HS-5 (cell line): ENCODE measurements at regions not wholly inside any gene's neighbourhood (a gene's known extent, or its start where the extent isn't known, plus 50 kb on each side); places are given as distances from the start of the nearest gene placed in this dataset.
A peak's percentile ranks its signal among the peaks of the same experiment; 100 is the strongest.

Source experiments
- DNase-seq: peaks from one replicate; pipeline ENCODE4 v3.0.0-alpha.2; 2012; ENCODE audit warnings: low read depth

DNA sequence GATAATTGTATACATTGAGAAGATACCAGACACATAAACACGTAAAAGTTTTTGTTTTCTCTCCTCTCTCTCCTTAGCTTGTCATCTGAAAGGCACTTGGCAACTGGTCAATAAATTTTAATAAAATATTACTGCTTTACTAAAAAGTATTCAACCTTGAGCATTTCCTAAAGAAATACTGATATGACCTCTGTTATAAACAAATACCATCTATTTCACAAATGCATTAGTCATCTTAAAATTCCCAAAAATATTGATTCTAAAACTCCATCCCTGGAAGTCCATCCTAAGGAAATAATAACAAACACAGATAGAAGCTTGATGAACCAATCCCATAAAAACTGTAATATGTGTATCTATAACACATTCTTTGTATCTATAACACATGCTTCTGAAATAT lies 483.2 kb downstream of the TLR4 start:
- DNase-seq = no peak

DNA sequence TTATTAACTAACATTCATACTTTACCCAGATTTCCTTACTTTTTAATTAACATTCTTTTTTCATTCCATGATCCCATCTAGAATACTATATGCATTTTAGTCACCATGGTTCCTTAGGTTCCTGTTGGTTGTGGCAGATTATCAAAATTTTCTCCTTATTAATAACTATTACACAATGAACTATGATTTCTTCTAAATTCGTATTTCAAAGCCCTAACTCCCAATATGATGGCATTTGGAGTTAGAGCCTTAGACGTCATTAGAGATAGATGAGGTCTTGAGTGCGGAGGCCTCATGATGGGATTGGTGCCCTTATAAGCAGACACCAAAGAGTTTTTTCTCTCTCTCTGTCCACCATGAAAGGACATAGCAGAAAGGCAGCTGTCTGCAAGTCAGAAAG lies 485.4 kb downstream of the TLR4 start:
- DNase-seq = no peak

DNA sequence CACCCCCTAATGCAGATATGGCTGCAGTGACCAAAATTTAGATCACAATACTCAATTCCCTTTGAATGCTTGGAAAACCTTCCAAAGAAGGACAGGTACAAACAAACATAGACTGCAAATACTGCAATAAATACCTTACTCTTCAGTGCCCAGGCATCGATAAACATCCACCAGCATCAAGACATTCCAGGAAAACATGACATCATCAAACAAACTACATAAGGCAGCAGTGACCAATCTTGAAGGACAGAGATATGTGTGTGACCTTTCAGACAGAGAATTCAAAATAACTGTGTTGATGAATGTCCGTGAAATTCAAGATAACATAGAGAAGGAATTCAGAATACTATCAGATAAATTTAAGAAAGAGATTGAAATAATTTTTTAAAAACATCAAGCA lies 488.6 kb downstream of the TLR4 start:
- no peak for DNase-seq

DNA sequence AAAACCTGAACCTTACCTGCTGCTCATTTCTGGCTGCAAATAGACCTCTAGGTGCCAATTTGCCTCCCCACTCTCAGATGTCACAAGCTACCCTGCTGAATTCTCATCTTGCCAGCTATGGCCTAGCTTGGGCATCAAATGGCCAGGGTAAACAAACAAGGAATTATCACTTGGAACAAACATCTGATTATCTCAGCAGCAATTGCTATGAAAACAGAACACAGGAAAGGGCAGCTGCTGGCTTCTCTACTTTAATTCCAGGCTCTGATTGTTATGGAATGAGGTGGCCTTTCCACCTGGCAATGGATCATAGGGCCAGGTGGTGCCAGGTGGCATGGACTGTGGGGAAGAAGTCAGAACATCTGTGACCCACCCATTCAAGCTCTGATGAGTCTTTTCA lies 505.1 kb downstream of the TLR4 start:
- no peak for DNase-seq

DNA sequence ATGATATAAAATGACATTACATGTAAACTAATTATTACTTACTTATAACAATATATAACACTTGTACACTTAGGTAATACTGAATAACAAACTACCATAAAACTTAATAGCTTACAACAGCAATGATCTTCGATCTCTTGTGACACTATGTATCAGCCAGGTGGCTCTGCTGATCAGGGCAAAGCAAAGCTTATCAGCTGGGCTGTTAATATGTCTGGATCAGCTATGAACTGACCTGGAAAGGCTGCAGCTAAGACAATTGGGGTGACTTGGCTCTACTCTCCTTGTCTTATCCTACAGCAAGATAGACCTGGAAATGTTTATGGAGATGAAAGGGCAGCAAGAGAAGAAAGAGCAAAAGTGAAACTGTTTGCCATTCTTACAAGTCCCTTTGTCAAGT lies 511.3 kb downstream of the TLR4 start:
- no peak for DNase-seq

DNA sequence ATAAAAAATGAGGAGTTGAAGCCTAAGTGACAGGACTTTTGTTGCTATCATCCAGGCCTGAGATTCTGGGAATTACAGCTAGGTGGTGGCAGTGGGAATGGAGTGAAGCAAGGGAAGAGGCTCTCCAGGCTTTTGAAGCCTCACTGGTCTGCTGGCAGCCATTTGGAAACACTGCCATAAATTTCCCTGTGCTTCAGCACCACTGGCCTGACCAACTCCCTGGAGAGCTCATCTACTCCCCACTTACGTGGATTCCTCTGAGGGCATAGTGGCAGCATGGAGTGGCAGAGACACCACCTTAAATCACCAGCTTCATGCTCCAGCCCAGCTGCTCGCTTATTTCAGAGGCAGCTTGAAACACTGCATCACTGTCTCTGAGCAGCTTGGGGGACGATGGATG lies 518.2 kb downstream of the TLR4 start:
- DNase-seq = no peak

DNA sequence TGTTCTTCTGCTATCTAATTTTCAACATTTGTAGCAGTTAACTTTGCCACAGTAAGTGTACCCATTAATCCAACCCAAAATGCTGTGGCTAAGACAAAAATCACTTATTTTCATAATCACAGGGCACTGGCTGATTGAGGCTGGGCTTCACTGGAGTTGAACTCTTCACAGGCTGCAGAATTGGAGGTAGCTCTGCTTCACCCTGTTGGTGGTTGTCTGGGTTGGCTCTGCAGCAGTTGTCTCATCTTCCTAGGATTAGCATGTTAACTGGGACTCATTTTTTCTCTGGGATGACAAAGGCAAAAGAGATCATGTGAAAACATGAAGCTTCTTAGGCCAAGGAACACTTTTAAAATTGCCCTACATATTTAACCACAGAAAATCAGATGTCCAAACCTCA lies 518.9 kb downstream of the TLR4 start:
- DNase-seq = no peak

DNA sequence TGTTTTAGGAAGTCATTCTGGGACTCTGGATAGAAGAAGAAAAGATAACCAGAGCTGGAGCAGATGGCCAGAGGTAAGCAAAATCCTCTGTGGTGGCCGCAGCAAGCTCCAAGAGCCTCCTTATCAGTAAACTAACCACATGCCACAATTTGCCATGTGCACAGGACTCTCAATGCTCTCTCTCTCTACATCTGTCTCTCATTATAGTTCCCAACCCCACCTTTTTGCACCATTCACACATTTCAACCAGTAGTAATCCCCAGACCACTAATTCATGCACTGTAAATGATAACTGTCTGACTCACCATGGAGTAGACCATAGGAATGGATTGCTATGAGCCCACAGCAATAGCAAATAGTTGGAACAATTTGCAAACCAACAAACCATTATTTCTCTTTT lies 526.1 kb downstream of the TLR4 start:
- peak; percentile 20 for DNase-seq

DNA sequence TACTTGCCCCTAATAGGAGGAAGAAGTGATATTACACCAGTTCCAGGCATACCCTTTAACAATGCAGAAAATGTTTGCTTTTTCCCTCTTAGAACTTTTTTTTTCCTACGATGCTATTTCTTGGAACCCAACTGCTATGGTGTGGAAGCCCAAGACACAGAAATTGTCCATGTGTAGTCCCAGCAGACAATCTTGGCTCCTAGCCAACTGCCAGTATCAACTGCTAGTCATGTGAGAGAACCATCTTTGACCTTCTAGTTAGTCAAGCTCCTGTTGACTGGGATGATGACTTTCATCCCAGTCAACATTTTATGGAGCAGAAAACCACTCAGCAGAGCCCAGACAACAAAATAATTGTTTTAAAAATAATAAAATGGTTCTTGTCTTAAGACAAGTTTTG lies 532.4 kb downstream of the TLR4 start:
- DNase-seq = no peak

DNA sequence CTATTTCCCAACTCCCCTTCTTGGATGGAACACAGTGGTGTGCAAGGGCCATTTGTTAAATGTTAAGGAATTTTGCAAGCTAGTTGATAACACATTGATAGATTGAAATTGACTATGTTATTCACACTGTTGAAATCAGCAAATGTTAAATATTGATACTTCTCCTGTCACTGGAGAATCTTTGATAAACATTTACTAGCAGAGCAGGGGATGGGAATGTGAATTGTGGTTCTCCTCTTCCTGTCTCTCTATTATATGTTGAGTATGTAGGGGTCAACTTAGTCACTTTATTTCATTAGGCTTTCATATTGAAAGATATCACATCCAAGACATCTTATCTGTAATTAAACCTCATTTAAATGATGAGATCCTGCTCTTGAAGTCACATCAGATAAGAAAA lies 533.9 kb downstream of the TLR4 start:
- DNase-seq = no peak

DNA sequence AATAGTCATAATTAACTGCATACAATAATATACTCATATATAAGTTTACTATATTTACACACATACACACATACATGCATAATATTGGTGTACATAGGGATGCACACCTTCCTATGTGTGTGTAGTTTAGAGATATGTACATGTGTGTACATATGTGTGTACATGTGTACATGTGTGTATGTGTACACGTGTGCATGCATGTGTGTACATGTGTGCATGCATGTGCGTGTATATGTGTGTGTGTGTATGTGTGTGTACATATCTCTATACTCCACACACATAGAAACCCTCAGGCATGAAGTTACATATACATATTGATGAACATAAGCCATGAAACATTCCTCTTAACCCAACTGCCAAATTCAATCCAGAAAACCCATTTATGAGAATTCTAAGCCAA lies 547.8 kb downstream of the TLR4 start:
- no peak for DNase-seq

DNA sequence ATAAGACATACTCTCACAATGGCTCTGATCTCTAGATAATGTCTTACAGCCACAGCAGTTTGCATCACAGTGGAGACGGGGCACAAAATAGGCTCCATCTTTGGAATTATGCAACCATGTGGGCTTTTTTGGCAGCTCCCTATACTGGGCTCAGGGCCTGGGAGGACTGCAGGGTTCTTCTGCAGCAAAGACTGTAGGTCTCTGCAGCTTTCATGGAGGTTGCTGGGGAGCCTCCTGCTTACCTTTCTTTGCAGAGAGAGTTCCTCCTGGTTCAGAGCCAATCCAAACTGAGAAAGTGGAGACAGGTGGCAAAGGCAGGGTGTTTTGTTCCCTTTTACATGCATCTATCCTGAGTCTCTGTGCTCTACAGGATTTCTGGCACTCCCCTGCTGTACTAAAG lies 558.0 kb downstream of the TLR4 start:
- no peak for DNase-seq

DNA sequence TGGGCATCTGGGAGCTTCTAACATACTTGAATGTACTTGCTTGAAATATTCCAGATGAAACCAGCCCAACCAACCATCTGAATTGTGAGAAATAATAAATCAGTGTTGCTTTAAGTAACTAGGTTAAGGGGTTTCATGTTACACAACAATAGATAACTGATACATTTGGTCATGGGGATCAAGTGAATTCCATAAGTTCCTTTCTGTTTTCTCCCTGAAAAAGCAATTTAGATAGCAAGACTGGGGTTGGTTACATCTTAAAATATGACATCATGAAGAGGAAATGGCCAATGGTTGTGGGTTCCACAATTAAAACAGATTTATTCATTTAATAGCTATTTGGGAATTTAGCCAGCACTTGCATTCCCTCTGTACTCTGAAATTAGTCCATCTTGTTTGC lies 559.7 kb downstream of the TLR4 start:
- no peak for DNase-seq

DNA sequence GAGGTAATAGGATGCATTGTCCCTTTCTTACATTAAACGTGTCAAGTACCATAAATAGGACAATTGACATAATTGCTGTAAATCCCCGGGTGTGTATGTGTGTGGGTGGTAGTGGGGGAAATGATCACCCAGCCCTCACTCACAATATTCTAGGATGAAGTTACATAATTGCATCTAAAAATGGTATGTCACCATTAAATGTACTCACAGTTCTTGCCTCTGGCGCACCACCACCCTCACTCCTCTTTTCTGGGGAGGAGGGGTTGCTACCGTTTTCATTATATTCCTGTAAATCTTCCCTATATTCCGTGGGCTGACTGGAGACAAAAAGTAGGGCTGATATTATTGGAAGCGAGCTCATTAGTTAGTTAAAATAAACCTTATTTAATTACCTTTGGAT lies 563.8 kb downstream of the TLR4 start:
- no peak for DNase-seq

DNA sequence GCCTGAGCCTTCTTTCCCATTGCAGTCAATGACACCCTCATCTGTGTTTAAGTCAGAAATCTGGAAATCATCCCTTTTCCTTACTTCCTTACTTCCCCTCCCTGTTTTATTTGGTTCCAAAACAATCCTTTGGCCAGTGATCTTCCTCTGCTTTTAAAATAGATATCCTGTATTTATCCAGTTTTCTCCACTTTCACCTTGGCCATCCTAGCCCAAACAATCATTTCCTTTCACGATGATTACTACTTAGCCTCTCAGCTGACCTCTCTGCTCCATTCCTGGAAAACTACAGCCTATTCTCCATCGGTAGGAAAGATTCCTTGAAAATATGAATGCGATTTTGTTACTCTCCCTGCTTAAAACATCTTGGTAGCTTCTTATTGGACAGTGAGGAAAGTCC lies 565.4 kb downstream of the TLR4 start:
- no peak for DNase-seq

DNA sequence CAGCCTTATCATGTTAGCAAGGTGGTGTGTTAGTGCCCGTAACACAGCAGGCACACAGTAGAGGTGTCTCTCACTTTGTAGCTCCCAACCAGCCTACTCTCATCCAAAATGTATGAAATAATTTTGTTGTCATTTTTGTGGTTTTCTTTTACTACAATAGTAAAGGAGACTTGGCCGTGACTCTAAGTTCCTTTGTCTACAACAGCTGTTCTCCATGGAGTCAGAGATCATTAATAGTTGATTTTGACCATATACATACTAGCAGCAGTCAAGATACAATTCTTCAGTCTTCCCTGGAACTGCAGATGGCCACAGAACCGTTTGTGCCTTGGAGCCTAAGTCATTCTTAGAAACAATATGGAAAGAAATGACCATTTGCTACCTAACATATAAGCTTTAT lies 567.1 kb downstream of the TLR4 start:
- no peak for DNase-seq

DNA sequence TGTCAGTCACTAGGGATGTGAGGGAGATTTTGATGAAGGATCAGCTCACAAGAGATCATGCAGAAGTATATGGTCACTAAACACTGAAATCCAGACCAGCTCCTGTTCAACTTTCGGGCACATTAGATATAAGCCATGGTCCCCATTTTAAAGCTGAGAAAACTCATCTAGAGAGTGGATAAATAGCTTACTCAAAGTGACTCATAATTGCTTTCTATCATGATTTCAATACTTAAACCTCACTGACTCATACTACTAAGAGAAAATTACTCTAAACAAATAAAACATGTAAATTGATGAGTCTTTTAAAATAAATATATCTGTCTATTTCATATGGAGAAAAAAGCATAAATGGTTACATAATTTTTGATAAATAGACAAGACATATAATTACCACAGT lies 567.7 kb downstream of the TLR4 start:
- DNase-seq = no peak

DNA sequence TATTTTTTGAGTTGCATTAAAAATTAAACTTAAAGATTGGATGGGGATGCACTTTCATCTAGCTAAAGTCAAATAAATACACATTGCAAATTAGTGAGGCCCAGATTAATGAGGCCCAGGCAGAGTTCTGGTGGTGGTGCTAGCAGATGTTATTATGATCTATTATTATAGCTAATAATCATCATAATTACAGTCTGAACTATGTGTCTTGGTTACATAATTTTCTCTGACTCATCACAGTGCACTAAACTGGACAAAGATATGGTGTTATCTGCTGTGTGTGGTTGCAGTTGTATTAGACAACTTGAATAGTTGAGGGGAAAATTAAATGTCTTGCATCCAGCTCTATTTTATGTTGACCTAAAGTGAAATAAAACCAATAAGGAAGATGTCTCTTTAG lies 568.8 kb downstream of the TLR4 start:
- DNase-seq = no peak

DNA sequence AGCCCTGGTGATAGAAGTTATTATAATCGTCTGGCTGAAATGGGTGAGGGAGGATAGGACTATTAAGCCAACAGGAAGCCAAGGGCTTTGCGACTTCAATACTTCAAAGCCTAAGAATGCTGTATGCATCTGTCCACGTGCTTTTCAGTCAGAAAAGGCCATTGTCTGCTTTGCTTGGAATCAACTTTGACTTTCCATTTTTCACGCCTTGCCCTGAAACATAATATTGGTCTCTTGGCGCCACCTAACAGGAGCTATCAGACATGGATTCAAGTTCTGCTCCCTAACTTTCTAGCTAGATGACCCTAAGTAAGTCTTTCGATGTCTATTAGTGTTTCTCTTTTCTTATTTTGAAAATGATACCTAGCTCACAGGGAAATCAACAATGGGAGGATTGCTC lies 572.6 kb downstream of the TLR4 start:
- no peak for DNase-seq

DNA sequence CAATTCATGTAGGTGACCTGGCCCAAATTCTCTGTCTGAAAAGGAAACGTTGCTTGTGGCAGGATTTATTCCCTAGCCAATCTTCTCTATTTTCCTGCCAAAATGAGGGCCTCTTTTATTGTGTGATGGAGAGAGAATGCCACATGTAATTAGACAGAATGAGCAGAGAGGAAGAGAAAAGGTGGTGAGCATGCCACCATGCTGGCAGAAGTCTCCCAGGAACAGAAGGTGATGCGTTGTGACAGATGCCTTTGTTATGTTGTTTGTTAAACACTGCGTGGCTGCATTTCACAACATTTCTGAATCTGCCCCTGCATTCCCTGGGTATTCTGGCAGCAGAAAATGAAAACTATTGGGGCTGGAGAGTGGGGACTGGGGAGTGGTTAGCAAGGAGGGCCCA lies 577.6 kb downstream of the TLR4 start:
- DNase-seq = no peak

DNA sequence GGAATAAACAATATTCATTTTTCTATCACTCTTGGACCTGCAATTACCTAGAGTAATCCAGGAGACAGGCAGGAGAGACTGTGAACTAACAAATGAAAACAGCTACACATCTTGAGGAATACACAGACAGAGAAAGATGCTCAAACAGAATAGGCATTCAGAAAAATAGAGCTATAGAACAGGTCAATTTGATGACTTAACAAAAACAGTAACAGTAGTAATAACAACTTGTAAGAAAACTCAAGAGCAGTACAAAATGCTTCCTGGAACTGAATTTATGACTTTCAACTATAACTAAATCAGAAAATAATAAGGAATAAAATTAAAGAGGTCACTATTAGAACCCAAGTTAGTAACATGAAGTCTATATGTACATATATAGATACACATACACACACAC lies 579.3 kb downstream of the TLR4 start:
- DNase-seq = no peak

DNA sequence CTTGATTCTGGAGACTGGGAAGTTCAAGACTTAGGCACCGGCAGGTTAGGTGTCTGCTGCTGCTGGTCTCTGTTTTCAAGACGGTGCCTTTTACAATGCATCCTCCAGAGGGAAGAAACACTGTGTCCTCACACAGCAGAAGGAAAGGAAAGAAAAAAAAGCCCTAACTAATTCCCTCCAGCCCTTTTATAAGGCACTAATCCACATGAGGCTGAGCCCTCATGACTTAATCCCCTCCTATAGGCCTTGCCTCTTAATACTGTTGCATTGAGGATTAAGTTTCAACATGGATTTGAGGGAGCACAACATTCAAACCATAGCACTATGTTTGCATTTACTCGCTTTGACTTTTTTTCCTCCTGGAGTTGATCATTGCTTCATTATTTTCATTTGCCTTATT lies 585.9 kb downstream of the TLR4 start:
- no peak for DNase-seq

DNA sequence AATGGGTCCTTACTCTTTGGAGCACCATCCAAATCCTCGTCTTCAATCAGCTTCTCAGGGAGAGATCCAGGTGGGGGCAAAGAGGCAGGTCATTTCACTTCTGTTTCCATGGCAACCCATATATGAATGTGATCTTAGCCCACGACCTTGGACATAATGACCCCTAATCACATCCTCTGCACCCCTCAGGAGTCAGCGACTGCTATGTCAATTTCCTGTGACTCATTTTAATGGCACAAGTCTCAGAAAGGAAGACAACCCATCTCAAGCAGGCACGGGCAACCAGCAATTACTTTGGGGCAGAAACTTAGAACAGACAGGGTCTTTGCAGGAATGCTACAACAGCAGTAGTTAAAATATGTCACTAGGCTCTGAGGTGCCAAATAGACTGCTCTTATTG lies 591.2 kb downstream of the TLR4 start:
- DNase-seq = no peak

DNA sequence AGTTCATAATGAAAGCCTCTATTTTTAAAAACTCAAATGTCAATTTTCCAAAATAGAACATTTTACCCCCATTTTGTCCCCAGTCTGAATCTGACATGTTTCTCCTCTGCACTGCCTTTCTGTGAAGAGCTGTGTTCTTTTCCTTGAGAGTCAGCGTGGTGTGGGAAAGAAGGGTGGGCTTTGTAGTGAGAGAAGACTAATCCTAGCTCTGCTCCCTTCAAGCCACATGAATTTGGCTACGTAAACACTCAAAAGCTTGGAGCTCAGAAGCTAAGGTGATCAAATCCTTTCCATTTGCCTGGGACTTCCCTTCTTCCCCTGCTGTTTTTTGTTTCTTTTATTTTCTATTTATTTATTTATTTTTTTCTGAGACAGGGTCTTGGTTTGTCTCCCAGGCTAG lies 598.5 kb downstream of the TLR4 start:
- no peak for DNase-seq

DNA sequence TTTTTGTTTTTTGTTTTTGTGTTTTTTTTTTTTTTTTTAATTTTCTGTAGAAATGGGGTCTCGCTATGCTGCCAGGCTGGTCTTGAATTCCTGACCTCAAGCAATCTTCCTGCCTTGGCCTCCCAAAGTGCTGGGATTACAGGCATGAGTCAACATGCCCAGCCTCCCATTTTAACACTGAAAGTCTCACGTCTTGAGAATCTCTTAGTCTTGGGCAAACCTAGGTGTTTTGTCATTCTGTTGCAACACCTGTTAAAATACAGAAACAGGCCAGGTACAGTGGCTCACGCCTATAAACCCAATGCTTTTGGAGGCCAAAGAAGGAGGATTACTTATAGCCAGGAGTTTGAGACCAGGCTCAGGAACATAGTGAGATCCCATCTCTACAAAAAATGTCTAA lies 599.0 kb downstream of the TLR4 start:
- DNase-seq = no peak

DNA sequence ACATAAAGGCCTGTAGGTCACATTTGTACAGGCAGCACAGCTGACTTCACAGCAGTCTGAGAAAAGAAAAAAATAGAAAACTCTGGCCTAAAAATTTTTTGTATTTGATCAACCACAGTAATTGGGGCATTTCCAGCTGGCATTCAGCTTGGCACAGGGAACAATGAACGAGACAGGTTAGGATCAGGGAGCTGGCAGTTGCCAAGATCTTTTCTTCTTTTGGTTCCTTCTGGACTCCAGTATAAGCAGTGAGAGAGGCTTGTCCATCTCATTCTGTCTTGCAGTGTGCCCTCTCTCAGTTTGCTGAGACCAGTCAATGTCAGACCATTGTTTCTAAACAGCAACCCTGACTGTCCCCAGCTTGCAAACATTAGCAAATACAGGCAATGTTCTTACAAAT lies 601.1 kb downstream of the TLR4 start:
- no peak for DNase-seq
